A673 (cell line): ENCODE measurements at regions not wholly inside any gene's neighbourhood (a gene's known extent, or its start where the extent isn't known, plus 50 kb on each side); places are given as distances from the start of the nearest gene placed in this dataset.

Experiments used
- BruUV-seq: library from RNA; stranded (reverse); fragments of 400-500 nt; replicated peaks from 2 replicates; lab custom pipeline; 2021; lab: Mats Ljungman, UMichigan
- CTCF ChIA-PET: fragments of 300-600 bp; sonication (Branson Sonifier 250); formaldehyde crosslinking; loops from one replicate; lab custom pipeline; 2022; ENCODE audit warnings: antibody characterized with exemption; lab: Charles Lee
- POLR2A ChIA-PET: fragments of 300-600 bp; sonication (Branson Sonifier 250); formaldehyde crosslinking; loops from one replicate; lab custom pipeline; 2022; ENCODE audit warnings: antibody characterized with exemption; ENCODE audit not compliant: low non-redundant PET; lab: Charles Lee
- DNase-seq: peaks from one replicate; pipeline ENCODE4 v3.0.0-alpha.2; 2015; ENCODE audit warnings: low spot score
- H3K27ac ChIP-seq: fragments of 200-600 bp; sonication (generic); 2 replicates; pipeline ENCODE4 v1.5.1; 2016; ENCODE audit warnings: mixed run types, low read depth, mild to moderate bottlenecking, mixed read lengths, antibody characterized with exemption, low read length; ENCODE audit not compliant: poor library complexity, severe bottlenecking
- H3K27me3 ChIP-seq: fragments of 200-600 bp; sonication (generic); replicated peaks from 2 replicates; pipeline ENCODE4 v1.6.1; 2017; ENCODE audit warnings: mixed run types, low read depth, mild to moderate bottlenecking, mixed read lengths, antibody characterized with exemption, low read length; ENCODE audit not compliant: insufficient read depth, poor library complexity
- H3K36me3 ChIP-seq: fragments of 200-600 bp; sonication (generic); 2 replicates; pipeline ENCODE4 v1.6.1; 2016; ENCODE audit warnings: mixed run types, mild to moderate bottlenecking, mixed read lengths, antibody characterized with exemption, low read length; ENCODE audit not compliant: insufficient read depth, poor library complexity, severe bottlenecking
- H3K4me1 ChIP-seq: fragments of 200-600 bp; sonication (generic); 2 replicates; pipeline ENCODE4 v1.6.1; 2017; ENCODE audit warnings: mixed run types, mild to moderate bottlenecking, mixed read lengths, antibody characterized with exemption, low read length; ENCODE audit not compliant: insufficient read depth, poor library complexity, severe bottlenecking
- H3K4me3 ChIP-seq: fragments of 200-600 bp; sonication (generic); 2 replicates; pipeline ENCODE4 v1.5.1; 2016; ENCODE audit warnings: low read depth, mixed run types, mild to moderate bottlenecking, mixed read lengths, low read length; ENCODE audit not compliant: poor library complexity, severe bottlenecking
- H3K9me3 ChIP-seq: fragments of 200-600 bp; sonication (generic); 2 replicates; pipeline ENCODE4 v1.6.1; 2016; ENCODE audit warnings: mixed run types, low read depth, mild to moderate bottlenecking, mixed read lengths, antibody characterized with exemption, low read length; ENCODE audit not compliant: poor library complexity, severe bottlenecking
- CTCF ChIP-seq: fragments of 300-800, 200-600 bp; sonication (generic); conservative IDR thresholded peaks from 2 replicates; pipeline ENCODE4 v1.5.1; 2017; ENCODE audit warnings: low read depth, mild to moderate bottlenecking, antibody characterized with exemption, low read length, moderate library complexity, mixed read lengths
- EZH2 ChIP-seq: fragments of 200-600 bp; sonication (generic); IDR thresholded peaks from 2 replicates; pipeline ENCODE4 v1.6.1; 2017; ENCODE audit warnings: borderline replicate concordance, low read depth, mild to moderate bottlenecking, mixed read lengths, antibody characterized with exemption, low read length; ENCODE audit not compliant: poor library complexity, severe bottlenecking
- intact Hi-C: fragments of 100-400 bp; cut with micrococcal nuclease; formaldehyde crosslinking; loops from one replicate; pipeline ENCODE4 v1.10.0; 2022; ENCODE audit not compliant: unreplicated experiment

GRCh38 chr3:127484601-127485388 is 105.7 kb downstream of the TPRA1 start:
- no peaks in the 10 kb centered on the region for H3K36me3 ChIP-seq
- no peak for DNase-seq
- no peaks in the 10 kb centered on the region for H3K9me3 ChIP-seq
- BruUV-seq = no TSS peak
- H3K4me3 ChIP-seq = no peak overlapping the region
- ChIA-PET CTCF (interaction anchor here (0.6 kb wide), 1 partner anchor 28 kb away, joined by 5 read pairs; no protein-coding TSS in a partner anchor), POLR2A (no interaction called here)
- H3K27me3 ChIP-seq = no peaks in the 10 kb centered on the region
- no peak overlapping the region for H3K27ac ChIP-seq
- H3K4me1 ChIP-seq = no peaks in the 10 kb centered on the region
- intact Hi-C loops = no loop called here
- TF ChIP-seq CTCF (no peak), EZH2 (no peak)

DNA sequence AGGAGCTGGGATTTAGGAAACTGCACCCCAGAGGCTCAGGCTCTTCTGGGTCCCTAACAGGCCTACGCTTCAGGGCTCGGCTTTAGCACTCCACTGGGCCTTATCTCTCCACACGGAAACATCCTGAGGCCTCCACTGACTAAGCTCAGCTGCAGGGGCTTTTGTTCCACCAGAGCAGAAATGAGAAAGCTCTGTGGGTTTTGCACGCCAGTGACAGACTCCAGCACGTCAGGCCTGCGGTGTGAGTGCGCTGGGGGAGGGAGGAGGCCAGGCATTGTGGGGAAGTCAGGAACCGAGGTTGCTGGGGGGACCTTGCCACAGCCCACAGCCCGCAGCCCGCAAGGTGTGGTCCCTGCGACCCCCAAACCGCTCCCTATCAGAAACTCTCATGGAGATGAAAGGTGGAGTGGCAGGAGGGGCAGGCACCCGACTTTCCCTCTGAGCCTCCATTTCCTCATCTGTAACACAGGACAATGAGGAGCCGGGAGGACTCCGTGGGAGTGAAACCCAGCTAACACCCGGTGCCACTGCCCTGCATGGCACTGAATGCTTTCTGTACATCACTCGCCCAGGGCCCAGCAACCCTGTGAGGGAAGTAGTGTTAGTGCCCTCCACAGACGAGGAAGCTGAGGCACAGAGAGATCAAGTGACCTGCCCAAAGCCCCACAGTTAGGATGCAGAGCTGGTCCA is 106.5 kb downstream of the TPRA1 start:
- no peaks in the 10 kb centered on the region for H3K9me3 ChIP-seq
- TF ChIP-seq CTCF = no peak
- no peak for TF ChIP-seq EZH2
- DNase-seq = no peak
- ChIA-PET CTCF (interaction anchor here (0.6 kb wide), 1 partner anchor 28 kb away, joined by 5 read pairs; no protein-coding TSS in a partner anchor), POLR2A (no interaction called here)
- no peaks in the 10 kb centered on the region for H3K4me1 ChIP-seq
- intact Hi-C loops = no loop called here
- BruUV-seq = no TSS peak
- H3K27ac ChIP-seq = no peak overlapping the region
- no peaks in the 10 kb centered on the region for H3K36me3 ChIP-seq
- H3K27me3 ChIP-seq = no peaks in the 10 kb centered on the region
- H3K4me3 ChIP-seq = no peak overlapping the region

- H3K27ac ChIP-seq = no peak overlapping the region
- no peak overlapping the region for H3K4me3 ChIP-seq
- H3K4me1 ChIP-seq = no peaks in the 10 kb centered on the region
- TF ChIP-seq EZH2 = no peak
- no peak for TF ChIP-seq CTCF
- H3K27me3 ChIP-seq = no peaks in the 10 kb centered on the region
- intact Hi-C loops = no loop called here
- no peaks in the 10 kb centered on the region for H3K9me3 ChIP-seq
- no peak for DNase-seq
- POLR2A ChIA-PET = no interaction called here
- no peaks in the 10 kb centered on the region for H3K36me3 ChIP-seq
- no TSS peak for BruUV-seq
- CTCF ChIA-PET = no interaction called here
These were observed 107.4 kb downstream of the TPRA1 start for GRCh38 chr3:127483005-127483641.
